Epithelial cell of proximal tubule (primary cell): ENCODE measurements at regions not wholly inside any gene's neighbourhood (a gene's known extent, or its start where the extent isn't known, plus 50 kb on each side); places are given as distances from the start of the nearest gene placed in this dataset.
A peak's percentile ranks its signal among the peaks of the same experiment; 100 is the strongest.
"Not testable (repeated sequence)": the region's sequence is repeated elsewhere in the genome, so short reads cannot be mapped to it uniquely, and the experiment has no call there.

Experiments
- DNase-seq: peaks from one replicate; pipeline ENCODE4 v3.0.0-alpha.2; 2011; ENCODE audit warnings: low read depth
- H3K4me3 ChIP-seq: 2 replicates; pipeline ENCODE4 v1.5.1; 2011; ENCODE audit warnings: low read depth, mild to moderate bottlenecking, low read length
- CTCF ChIP-seq: conservative IDR thresholded peaks from 2 replicates; pipeline ENCODE4 v1.5.1; 2012; ENCODE audit warnings: low read depth, mild to moderate bottlenecking, low read length

DNA sequence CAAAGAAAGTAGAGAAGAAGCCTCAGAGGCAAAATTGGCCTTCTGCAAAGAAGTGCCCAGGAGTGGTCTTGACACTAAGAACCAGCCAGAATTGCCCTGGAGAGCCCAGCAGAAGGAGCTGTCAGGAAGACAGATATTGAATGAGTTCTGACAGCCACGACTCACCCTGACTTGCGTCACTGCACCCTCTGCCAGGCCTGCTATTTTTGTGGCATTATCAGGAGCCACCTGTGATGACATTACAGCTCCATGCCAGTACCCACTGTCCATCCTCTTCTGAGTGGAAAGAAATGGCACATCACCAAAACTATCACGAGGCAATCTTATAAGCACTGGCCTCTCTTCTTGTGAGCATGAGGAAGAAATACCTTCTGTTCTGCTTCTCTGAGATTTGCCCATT, 67.7 kb downstream of the SMIM20 start:
- DNase-seq = no peak
- no peak for TF ChIP-seq CTCF

GRCh38 chr4:25982962-25983361, 68.9 kb downstream of the SMIM20 start:
- no peak overlapping the region for H3K4me3 ChIP-seq
- DNase-seq = no peak
- TF ChIP-seq CTCF = no peak

More for the DNA sequence above, 67.7 kb downstream of the SMIM20 start:
- no peak overlapping the region for H3K4me3 ChIP-seq

GRCh38 chr4:25984266-25984665, 70.2 kb downstream of the SMIM20 start:
- TF ChIP-seq CTCF = no peak
- DNase-seq = no peak
- no peak overlapping the region for H3K4me3 ChIP-seq

DNA sequence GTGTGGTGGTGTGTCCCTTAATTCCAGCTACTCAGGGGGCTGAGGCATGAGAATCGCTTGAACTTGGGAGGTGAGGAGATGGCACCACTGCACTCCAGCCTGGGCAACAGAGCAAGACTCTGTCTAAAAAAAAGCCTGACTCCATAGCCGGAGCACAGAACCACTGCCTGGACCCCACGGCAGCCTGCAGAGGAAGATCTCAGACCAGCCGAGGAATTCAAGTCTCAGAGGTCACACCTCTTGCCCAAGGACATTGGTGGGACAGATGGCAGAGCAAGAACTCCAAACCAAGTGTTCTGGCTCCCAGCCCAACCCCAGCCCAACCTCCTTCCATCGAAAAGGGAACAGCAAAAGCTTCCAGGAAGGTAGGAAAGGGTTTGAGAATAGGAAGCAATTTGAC, 70.8 kb downstream of the SMIM20 start:
- TF ChIP-seq CTCF = no peak
- DNase-seq = no peak
- H3K4me3 ChIP-seq = no peak overlapping the region

GRCh38 chr4:25986807-25987206, 72.8 kb downstream of the SMIM20 start:
- TF ChIP-seq CTCF = no peak
- H3K4me3 ChIP-seq = no peak overlapping the region
- no peak for DNase-seq

- TF ChIP-seq CTCF = no peak
- DNase-seq = no peak
- no peak overlapping the region for H3K4me3 ChIP-seq
These were observed 77.3 kb downstream of the SMIM20 start for GRCh38 chr4:25991340-25991739.

- TF ChIP-seq CTCF = peak; percentile 29
- no peak for DNase-seq
- no peak overlapping the region for H3K4me3 ChIP-seq
These were observed 79.6 kb downstream of the SMIM20 start for GRCh38 chr4:25993395-25994185.

DNA sequence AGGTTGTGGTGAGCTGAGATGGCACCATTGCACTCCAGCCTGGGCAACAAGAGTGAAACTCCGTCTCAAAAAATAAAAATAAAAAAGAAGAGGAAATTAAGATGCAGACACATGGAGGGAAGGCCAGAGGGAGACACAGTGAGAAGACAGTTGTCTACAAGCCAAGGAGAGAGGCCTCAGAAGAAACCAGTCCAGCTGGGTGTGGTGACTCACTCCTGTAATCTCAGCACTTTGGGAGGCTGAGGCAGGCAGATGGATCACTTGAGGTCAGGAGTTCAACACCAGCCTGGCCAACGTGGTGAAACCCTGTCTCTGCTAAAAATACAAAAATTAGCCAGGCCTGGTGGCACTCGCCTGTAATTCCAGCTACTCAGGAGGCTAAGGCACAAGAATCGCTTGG, 80.6 kb downstream of the SMIM20 start:
- not testable (repeated sequence) for H3K4me3 ChIP-seq, DNase-seq
